ENCODE measurements at regions not wholly inside any gene's neighbourhood (a gene's known extent, or its start where the extent isn't known, plus 50 kb on each side); places are given as distances from the start of the nearest gene placed in this dataset.
A peak's percentile ranks its signal among the peaks of the same experiment; 100 is the strongest.
"Not testable (repeated sequence)": the region's sequence is repeated elsewhere in the genome, so short reads cannot be mapped to it uniquely, and the experiment has no call there.

GRCh38 chr3:195999176-195999575, 82.7 kb downstream of the TFRC start:
- DNase-seq (ENCODE audit: low spot score) = not testable (repeated sequence)

GRCh38 chr3:195996314-195996713, 85.6 kb downstream of the TFRC start:
- not testable (repeated sequence) for DNase-seq (ENCODE audit: low spot score)

GRCh38 chr3:195994343-195994742, 86.0 kb upstream of the TNK2 start:
- DNase-seq (ENCODE audit: low spot score) = not testable (repeated sequence)

- DNase-seq (ENCODE audit: low spot score) = not testable (repeated sequence)
Observed at GRCh38 chr3:195993671-195994070, 85.3 kb upstream of the TNK2 start.

- not testable (repeated sequence) for DNase-seq (ENCODE audit: low spot score)
Observed at GRCh38 chr3:195992956-195993595, 84.7 kb upstream of the TNK2 start.

- not testable (repeated sequence) for DNase-seq (ENCODE audit: low spot score)
Observed at GRCh38 chr3:195991986-195992385, 83.6 kb upstream of the TNK2 start.

GRCh38 chr3:195991243-195991642, 82.9 kb upstream of the TNK2 start:
- not testable (repeated sequence) for DNase-seq (ENCODE audit: low spot score)

GRCh38 chr3:195990841-195991174, 82.5 kb upstream of the TNK2 start:
- DNase-seq (ENCODE audit: low spot score) = not testable (repeated sequence)

- DNase-seq (ENCODE audit: low spot score) = peak; percentile 94
Observed at GRCh38 chr3:195989921-195990840, 81.8 kb upstream of the TNK2 start.

- not testable (repeated sequence) for DNase-seq (ENCODE audit: low spot score)
Observed at GRCh38 chr3:195989197-195989920, 81.0 kb upstream of the TNK2 start.

GRCh38 chr3:195988764-195989163, 80.4 kb upstream of the TNK2 start:
- not testable (repeated sequence) for DNase-seq (ENCODE audit: low spot score)

GRCh38 chr3:195987001-195987400, 78.7 kb upstream of the TNK2 start:
- DNase-seq (ENCODE audit: low spot score) = not testable (repeated sequence)

GRCh38 chr3:195986576-195986975, 78.2 kb upstream of the TNK2 start:
- not testable (repeated sequence) for DNase-seq (ENCODE audit: low spot score)

- DNase-seq (ENCODE audit: low spot score) = not testable (repeated sequence)
Observed at GRCh38 chr3:195985348-195985920, 77.1 kb upstream of the TNK2 start.

GRCh38 chr3:195984392-195985030, 76.2 kb upstream of the TNK2 start:
- not testable (repeated sequence) for DNase-seq (ENCODE audit: low spot score)

- not testable (repeated sequence) for DNase-seq (ENCODE audit: low spot score)
Observed at GRCh38 chr3:195983880-195984279, 75.5 kb upstream of the TNK2 start.

- not testable (repeated sequence) for DNase-seq (ENCODE audit: low spot score)
Observed at GRCh38 chr3:195982754-195983153, 74.4 kb upstream of the TNK2 start.

GRCh38 chr3:195981778-195982177, 73.4 kb upstream of the TNK2 start:
- not testable (repeated sequence) for DNase-seq (ENCODE audit: low spot score)

- DNase-seq (ENCODE audit: low spot score) = not testable (repeated sequence)
Observed at GRCh38 chr3:195979877-195980276, 71.5 kb upstream of the TNK2 start.

GRCh38 chr3:195978585-195978984, 70.2 kb upstream of the TNK2 start:
- DNase-seq (ENCODE audit: low spot score) = not testable (repeated sequence)

- not testable (repeated sequence) for DNase-seq (ENCODE audit: low spot score)
Observed at GRCh38 chr3:195976876-195977275, 68.5 kb upstream of the TNK2 start.

Data from left forelimb (tissue), 1 donor.